GM10266 (cell line): ENCODE measurements at regions not wholly inside any gene's neighbourhood (a gene's known extent, or its start where the extent isn't known, plus 50 kb on each side); places are given as distances from the start of the nearest gene placed in this dataset.

Source experiments
- DNase-seq: peaks from one replicate; pipeline ENCODE4 v3.0.0; 2012; ENCODE audit errors: extremely low spot score
- CTCF ChIP-seq: IDR thresholded peaks from 2 replicates; pipeline ENCODE4 v1.5.1; 2012; ENCODE audit warnings: mild to moderate bottlenecking, low read depth; ENCODE audit not compliant: control insufficient read depth, insufficient read depth; ENCODE audit errors: missing control alignments

- DNase-seq: no peak
- TF ChIP-seq CTCF: no peak
These were observed 79.3 kb upstream of the NPVF start for GRCh38 chr7:25307624-25308023.

GRCh38 chr7:25308246-25308645 lies 80.0 kb upstream of the NPVF start:
- no peak for TF ChIP-seq CTCF
- DNase-seq: no peak

- TF ChIP-seq CTCF: no peak
- DNase-seq: no peak
These were observed 80.8 kb upstream of the NPVF start for GRCh38 chr7:25308906-25309705.

GRCh38 chr7:25310896-25311295 lies 82.6 kb upstream of the NPVF start:
- no peak for DNase-seq
- no peak for TF ChIP-seq CTCF

- no peak for TF ChIP-seq CTCF
- DNase-seq: no peak
These were observed 83.1 kb upstream of the NPVF start for GRCh38 chr7:25311346-25311745.

- no peak for DNase-seq
- TF ChIP-seq CTCF: no peak
These were observed 84.7 kb upstream of the NPVF start for GRCh38 chr7:25312968-25313367.

GRCh38 chr7:25313526-25313925 lies 85.2 kb upstream of the NPVF start:
- no peak for TF ChIP-seq CTCF
- DNase-seq: no peak
